ENCODE measurements at regions not wholly inside any gene's neighbourhood (a gene's known extent, or its start where the extent isn't known, plus 50 kb on each side); places are given as distances from the start of the nearest gene placed in this dataset.

GRCh38 chr13:50149932-50150331 is 134.7 kb downstream of the KCNRG start:
- no peak for TF ChIP-seq CTCF (IDR thresholded peaks at IDR 0.05; ENCODE audit: low read depth, low read length)
- TF ChIP-seq POLR2A (IDR thresholded peaks at IDR 0.05; ENCODE audit: extremely low read depth, insufficient read length): no peak
- TF ChIP-seq MYC (IDR thresholded peaks at IDR 0.05; ENCODE audit: low read depth, low read length): no peak
- TF ChIP-seq MAX (IDR thresholded peaks at IDR 0.05; ENCODE audit: low read depth, low read length): no peak
